ENCODE measurements at regions not wholly inside any gene's neighbourhood (a gene's known extent, or its start where the extent isn't known, plus 50 kb on each side); places are given as distances from the start of the nearest gene placed in this dataset.

DNA sequence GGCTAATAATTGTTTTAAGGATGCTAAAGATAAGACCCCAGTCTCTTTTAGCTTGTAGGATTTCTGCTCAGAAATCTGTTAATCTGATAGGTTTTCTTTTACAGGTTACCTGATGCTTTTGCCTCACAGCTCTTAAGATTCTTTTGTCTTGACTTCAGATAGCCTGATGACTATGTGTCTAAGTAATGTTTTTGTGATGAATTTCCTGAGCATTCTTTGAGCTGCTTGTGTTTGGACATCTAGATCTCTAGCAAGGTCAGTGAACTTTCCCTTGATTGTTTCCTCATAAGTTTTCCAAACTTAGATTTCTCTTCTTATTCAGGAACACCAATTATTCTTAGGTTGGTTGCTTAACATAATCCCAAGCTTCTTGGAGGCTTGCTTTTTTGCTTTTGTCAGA, 104.1 kb downstream of the ZNF518B start:
- H2AFZ ChIP-seq (ENCODE audit: low read depth, low read length): no peak overlapping the region
- H3K4me1 ChIP-seq (ENCODE audit: insufficient read depth, low read length): no peaks in the 10 kb centered on the region
- H3K36me3 ChIP-seq (ENCODE audit: insufficient read depth, low read length): no peaks in the 10 kb centered on the region
- H3K9me3 ChIP-seq (ENCODE audit: low read length): no peaks in the 10 kb centered on the region
- no peak overlapping the region for H3K4me3 ChIP-seq (ENCODE audit: low read length)
- H3K27me3 ChIP-seq (ENCODE audit: insufficient read depth, low read length): no peaks in the 10 kb centered on the region

DNA sequence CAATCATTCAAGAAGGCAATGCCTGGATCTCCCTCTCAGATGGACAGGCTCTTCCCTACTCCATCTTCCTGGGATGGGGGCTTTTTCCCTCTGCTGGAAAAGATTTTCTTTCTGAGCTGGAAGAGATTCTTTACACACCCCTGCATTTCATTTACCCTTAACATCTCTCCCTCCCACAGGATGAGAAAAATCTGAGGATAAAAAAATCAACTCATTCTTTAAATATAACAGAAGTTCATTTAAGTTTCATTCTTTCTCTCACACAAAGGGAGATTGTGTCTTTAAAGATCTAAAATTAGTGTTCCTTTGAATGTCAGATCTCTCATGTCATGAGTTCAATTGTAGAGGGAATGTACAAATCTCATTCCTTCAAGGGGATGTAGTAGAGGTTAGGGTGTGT, 109.0 kb downstream of the ZNF518B start:
- Histone ChIP-seq H3K9me3 (ENCODE audit: low read length) (no peaks in the 10 kb centered on the region), H3K4me3 (ENCODE audit: low read length) (no peak overlapping the region), H3K4me1 (ENCODE audit: insufficient read depth, low read length) (no peaks in the 10 kb centered on the region), H3K27me3 (ENCODE audit: insufficient read depth, low read length) (peaks cover 3% of the 10 kb centered on the region), H2AFZ (ENCODE audit: low read depth, low read length) (no peak overlapping the region), H3K36me3 (ENCODE audit: insufficient read depth, low read length) (no peaks in the 10 kb centered on the region)

DNA sequence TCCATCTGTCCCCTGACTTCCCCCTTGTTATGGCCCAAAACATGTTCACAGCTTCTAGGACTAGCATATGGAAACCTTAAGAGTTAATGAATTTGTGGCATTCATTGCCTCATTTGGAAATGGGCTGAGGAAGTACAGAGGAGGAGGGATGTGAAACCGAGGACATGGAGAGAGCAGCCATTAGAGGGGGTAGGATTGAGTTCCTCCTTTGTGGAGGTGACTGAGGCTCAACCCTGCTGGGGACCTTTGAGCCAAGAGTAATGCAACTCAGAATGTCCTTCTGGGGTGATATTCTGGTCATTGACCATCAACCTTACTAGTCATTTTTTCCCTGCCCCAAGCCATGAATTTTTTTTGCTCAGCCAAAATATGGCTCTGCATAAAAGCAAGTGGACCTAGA, 109.4 kb downstream of the ZNF518B start:
- H3K4me1 ChIP-seq (ENCODE audit: insufficient read depth, low read length): no peaks in the 10 kb centered on the region
- H3K4me3 ChIP-seq (ENCODE audit: low read length): no peak overlapping the region
- no peaks in the 10 kb centered on the region for H3K36me3 ChIP-seq (ENCODE audit: insufficient read depth, low read length)
- no peak overlapping the region for H2AFZ ChIP-seq (ENCODE audit: low read depth, low read length)
- H3K27me3 ChIP-seq (ENCODE audit: insufficient read depth, low read length): peaks cover 3% of the 10 kb centered on the region
- H3K9me3 ChIP-seq (ENCODE audit: low read length): no peaks in the 10 kb centered on the region

DNA sequence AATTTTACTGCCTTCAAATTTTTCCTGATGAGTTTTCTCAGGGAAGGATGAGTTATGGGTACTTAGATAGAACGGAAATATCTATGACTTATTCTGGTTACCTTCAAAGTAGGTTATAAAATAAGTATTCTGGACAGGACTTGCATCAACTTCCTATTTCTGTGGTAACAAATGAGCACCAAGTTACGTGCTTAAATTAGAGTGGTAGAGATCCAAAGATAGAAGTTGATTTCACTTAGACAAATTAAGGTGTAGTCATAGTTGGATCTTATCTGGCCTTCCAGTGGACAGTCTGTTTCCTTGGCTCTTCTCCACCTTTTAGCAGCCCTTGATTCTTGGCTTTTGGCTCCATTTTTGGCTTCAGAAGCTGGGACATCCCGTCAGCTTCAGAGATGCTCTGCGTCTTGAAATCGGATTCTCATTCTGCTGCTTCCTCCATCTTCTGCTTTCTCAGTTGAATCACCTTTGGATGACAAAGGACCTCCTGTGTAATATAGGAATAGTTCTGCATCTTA, 109.9 kb downstream of the ZNF518B start:
- H3K36me3 ChIP-seq (ENCODE audit: insufficient read depth, low read length): no peaks in the 10 kb centered on the region
- no peak overlapping the region for H2AFZ ChIP-seq (ENCODE audit: low read depth, low read length)
- no peaks in the 10 kb centered on the region for H3K4me1 ChIP-seq (ENCODE audit: insufficient read depth, low read length)

DNA sequence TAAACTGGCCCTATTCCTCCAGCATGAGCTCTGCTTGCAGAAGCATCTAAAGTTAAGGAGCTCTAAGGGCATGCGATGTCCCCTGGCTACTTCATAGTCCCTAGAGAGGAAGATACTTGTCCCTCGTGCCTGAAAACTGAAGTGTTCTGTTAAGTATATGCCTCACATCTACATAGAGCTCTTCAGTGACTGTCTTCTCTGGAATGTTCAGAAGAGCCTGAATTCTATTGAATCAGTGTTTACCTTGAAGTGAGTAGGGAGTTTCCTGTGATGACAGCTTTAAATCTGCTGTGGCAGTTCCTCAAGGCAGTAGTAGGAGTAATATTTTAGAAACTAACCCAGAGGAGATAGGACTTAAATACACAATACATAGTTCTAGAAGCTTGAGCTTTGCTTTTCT, 111.2 kb downstream of the ZNF518B start:
- Histone ChIP-seq H2AFZ (ENCODE audit: low read depth, low read length) (no peak overlapping the region), H3K4me3 (ENCODE audit: low read length) (no peak overlapping the region), H3K4me1 (ENCODE audit: insufficient read depth, low read length) (no peaks in the 10 kb centered on the region), H3K9me3 (ENCODE audit: low read length) (no peaks in the 10 kb centered on the region), H3K36me3 (ENCODE audit: insufficient read depth, low read length) (no peaks in the 10 kb centered on the region), H3K27me3 (ENCODE audit: insufficient read depth, low read length) (peaks cover 3% of the 10 kb centered on the region)

More for the DNA sequence above, 109.9 kb downstream of the ZNF518B start:
- Histone ChIP-seq H3K9me3 (ENCODE audit: low read length) (no peaks in the 10 kb centered on the region), H3K4me3 (ENCODE audit: low read length) (no peak overlapping the region), H3K27me3 (ENCODE audit: insufficient read depth, low read length) (peaks cover 3% of the 10 kb centered on the region)

DNA sequence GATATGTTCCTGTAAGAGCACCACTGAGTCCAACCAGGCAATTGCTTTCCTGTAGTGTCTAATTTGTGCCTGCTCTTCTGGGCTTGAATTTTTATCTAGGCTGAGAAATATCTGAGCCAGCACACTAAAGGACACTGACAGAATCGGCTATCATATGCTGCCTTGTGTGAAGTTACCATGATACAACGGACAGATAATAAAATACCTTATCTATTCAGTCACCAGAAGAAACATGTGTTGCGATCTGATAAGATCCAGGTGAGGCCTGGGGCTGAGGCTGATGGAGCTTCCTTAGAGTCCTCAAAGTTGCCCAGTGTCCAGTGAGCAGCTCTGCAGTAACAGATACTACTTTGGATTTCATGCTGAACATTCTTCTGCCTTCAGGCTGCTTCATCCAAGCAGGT, 111.8 kb downstream of the ZNF518B start:
- Histone ChIP-seq H3K4me3 (ENCODE audit: low read length) (no peak overlapping the region), H2AFZ (ENCODE audit: low read depth, low read length) (no peak overlapping the region), H3K9me3 (ENCODE audit: low read length) (no peaks in the 10 kb centered on the region), H3K4me1 (ENCODE audit: insufficient read depth, low read length) (no peaks in the 10 kb centered on the region), H3K36me3 (ENCODE audit: insufficient read depth, low read length) (no peaks in the 10 kb centered on the region), H3K27me3 (ENCODE audit: insufficient read depth, low read length) (peaks cover 3% of the 10 kb centered on the region)

DNA sequence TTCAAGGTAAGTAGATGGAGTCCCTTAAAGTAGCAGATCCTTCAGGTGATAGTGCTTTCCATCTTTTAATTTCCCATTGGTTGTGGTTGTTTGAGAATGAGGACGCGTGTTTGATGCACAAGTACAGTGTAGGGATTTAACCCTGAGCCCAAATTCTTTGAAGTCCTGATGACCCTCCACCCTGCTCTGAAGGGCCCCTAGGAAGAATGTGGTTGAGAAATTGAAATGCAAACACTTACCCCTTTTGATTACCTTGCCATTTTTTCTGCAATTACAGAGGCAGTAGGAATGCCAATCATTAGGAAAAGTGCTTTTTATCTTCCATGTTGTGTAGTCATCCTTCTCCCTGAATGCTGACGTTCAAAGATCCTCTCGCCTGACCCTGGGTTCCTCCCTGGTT, 112.4 kb downstream of the ZNF518B start:
- H2AFZ ChIP-seq (ENCODE audit: low read depth, low read length): no peak overlapping the region
- peaks cover 3% of the 10 kb centered on the region for H3K27me3 ChIP-seq (ENCODE audit: insufficient read depth, low read length)
- H3K4me1 ChIP-seq (ENCODE audit: insufficient read depth, low read length): no peaks in the 10 kb centered on the region
- H3K4me3 ChIP-seq (ENCODE audit: low read length): no peak overlapping the region
- no peaks in the 10 kb centered on the region for H3K9me3 ChIP-seq (ENCODE audit: low read length)
- no peaks in the 10 kb centered on the region for H3K36me3 ChIP-seq (ENCODE audit: insufficient read depth, low read length)

DNA sequence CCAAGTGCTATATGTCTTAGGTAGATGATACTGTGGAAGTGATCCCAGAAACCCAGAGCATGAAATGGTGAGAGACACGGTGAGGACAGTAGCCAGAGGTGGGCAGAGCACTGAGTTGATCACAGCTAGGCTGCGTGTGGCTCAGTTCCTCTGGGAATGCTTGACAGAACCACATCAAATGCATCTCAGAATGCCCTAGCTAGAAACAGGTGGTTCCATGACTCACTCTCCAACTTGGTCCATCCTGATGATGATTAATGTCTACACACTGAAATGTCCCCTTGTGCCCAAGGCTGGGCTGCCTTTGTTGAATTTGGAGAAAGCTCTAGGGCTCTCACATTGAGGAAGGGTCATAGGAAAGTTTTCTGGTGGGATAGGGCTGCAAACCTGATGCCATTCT, 113.6 kb downstream of the ZNF518B start:
- Histone ChIP-seq H3K9me3 (ENCODE audit: low read length) (no peaks in the 10 kb centered on the region), H3K4me3 (ENCODE audit: low read length) (no peak overlapping the region), H3K27me3 (ENCODE audit: insufficient read depth, low read length) (peaks cover 3% of the 10 kb centered on the region), H2AFZ (ENCODE audit: low read depth, low read length) (no peak overlapping the region), H3K4me1 (ENCODE audit: insufficient read depth, low read length) (no peaks in the 10 kb centered on the region), H3K36me3 (ENCODE audit: insufficient read depth, low read length) (no peaks in the 10 kb centered on the region)

DNA sequence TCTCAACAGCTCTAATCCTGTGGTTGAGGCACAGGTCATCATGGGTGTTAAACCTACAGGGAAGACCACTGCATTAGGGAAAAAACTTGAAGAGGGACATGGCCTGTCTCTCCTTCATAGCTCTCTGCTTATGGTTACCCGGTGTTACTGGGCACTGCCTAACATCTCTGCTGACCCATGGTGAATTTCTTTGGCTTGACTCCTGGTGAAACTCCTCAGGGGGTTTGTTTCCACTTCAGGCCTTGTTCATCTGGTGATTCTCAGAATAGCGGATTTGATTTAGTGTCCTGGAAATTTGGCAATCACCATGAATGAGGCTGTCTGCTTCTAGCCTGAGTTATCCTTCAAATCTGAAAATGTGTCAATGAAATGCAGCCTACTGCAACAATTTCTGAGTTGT, 114.4 kb downstream of the ZNF518B start:
- Histone ChIP-seq H3K4me3 (ENCODE audit: low read length) (no peak overlapping the region), H3K9me3 (ENCODE audit: low read length) (no peaks in the 10 kb centered on the region), H3K27me3 (ENCODE audit: insufficient read depth, low read length) (peaks cover 3% of the 10 kb centered on the region), H2AFZ (ENCODE audit: low read depth, low read length) (no peak overlapping the region), H3K4me1 (ENCODE audit: insufficient read depth, low read length) (no peaks in the 10 kb centered on the region), H3K36me3 (ENCODE audit: insufficient read depth, low read length) (no peaks in the 10 kb centered on the region)

DNA sequence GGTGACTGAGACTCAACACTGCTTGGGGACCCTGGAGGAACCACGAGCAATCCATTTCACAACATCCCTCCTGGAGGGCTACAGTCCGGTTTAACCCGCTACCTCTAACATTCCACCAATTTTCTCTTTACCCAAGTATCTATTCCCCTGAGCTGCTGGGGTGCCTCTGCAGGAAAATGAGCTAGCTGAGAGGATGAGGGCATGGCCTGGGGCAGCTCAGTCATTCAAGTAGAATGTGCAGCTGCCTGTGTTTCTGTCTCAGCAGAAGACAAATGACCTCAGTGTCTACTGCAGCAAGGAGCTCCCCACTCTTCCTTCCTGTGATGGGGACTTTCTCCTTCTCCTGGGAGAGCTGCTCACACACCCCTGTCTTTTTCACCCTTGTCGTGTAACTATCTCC, 120.8 kb downstream of the ZNF518B start:
- Histone ChIP-seq H3K9me3 (ENCODE audit: low read length) (no peaks in the 10 kb centered on the region), H2AFZ (ENCODE audit: low read depth, low read length) (no peak overlapping the region), H3K4me3 (ENCODE audit: low read length) (no peak overlapping the region), H3K4me1 (ENCODE audit: insufficient read depth, low read length) (no peaks in the 10 kb centered on the region), H3K36me3 (ENCODE audit: insufficient read depth, low read length) (no peaks in the 10 kb centered on the region), H3K27me3 (ENCODE audit: insufficient read depth, low read length) (peaks cover 5% of the 10 kb centered on the region)

DNA sequence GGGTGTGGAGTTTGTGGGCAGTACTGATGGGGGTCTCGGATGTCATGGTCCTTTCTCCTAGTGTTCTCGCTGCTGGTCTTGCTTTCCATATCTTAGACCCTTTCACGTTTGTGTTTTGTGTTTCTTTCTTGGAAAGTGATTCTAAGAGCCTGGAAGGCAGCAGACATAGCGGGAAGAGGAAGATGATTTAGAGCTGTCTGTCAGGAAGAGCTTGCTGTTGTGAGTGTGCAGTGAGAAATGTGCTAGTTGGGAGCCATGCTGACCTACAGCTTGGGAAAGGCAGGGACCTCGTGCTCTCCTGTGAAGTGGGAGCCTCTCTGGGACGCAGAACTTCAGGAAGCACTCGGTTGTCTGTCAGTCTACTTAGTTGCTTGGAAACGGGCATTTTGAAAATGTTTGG, 122.2 kb downstream of the ZNF518B start:
- H3K36me3 ChIP-seq (ENCODE audit: insufficient read depth, low read length): no peaks in the 10 kb centered on the region

DNA sequence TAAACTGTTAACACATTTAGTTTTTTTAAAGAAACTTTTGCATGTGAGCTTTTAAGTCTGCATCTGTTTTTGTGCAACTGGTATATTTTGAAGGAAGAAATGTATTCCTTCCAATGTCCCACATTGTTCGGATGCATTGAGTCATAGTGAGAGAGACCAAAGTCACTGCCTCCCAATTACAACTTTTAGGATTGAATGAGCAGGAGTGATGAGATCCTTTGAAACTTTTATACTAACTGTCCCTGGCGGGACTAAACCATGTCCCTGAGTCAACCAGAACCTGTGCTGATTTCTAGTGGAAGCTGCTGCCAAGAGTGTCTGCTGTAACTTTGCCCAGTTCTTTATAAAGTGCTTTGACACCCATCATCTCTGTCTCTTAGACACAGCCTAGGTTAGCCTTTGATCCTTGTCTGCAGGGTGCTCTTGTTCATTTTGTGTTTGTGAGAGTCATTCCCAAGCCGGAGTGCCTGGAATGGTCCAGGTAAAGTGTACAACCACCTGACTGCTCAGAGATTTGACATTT, 122.7 kb downstream of the ZNF518B start:
- H3K4me1 ChIP-seq (ENCODE audit: insufficient read depth, low read length): no peaks in the 10 kb centered on the region
- no peaks in the 10 kb centered on the region for H3K9me3 ChIP-seq (ENCODE audit: low read length)
- peaks cover 5% of the 10 kb centered on the region for H3K27me3 ChIP-seq (ENCODE audit: insufficient read depth, low read length)
- H3K4me3 ChIP-seq (ENCODE audit: low read length): no peak overlapping the region
- no peak overlapping the region for H2AFZ ChIP-seq (ENCODE audit: low read depth, low read length)
- H3K36me3 ChIP-seq (ENCODE audit: insufficient read depth, low read length): no peaks in the 10 kb centered on the region

More for the DNA sequence above, 122.2 kb downstream of the ZNF518B start:
- Histone ChIP-seq H3K4me1 (ENCODE audit: insufficient read depth, low read length) (no peaks in the 10 kb centered on the region), H3K27me3 (ENCODE audit: insufficient read depth, low read length) (peaks cover 5% of the 10 kb centered on the region), H3K9me3 (ENCODE audit: low read length) (no peaks in the 10 kb centered on the region), H3K4me3 (ENCODE audit: low read length) (no peak overlapping the region), H2AFZ (ENCODE audit: low read depth, low read length) (no peak overlapping the region)

DNA sequence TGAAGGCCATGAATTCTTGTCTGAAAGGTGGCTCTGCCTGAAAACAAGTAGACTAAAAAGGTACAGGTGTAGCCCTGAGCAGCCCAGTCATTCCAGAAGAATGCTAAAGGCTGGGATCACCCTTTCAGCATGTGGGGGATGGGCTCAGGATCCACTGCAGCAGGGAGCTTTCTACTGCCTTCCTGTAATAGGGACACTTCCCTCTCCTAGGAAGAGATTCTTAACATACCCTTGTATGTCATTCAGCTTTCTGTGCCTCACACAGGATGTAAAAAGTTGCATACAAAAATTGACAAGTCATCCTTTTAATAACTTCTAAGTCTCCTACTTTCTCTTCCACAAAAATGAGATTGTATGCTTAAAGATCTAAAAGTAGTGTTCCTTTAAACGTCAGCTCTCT, 123.3 kb downstream of the ZNF518B start:
- no peaks in the 10 kb centered on the region for H3K36me3 ChIP-seq (ENCODE audit: insufficient read depth, low read length)
- H3K4me3 ChIP-seq (ENCODE audit: low read length): no peak overlapping the region
- H3K27me3 ChIP-seq (ENCODE audit: insufficient read depth, low read length): peaks cover 5% of the 10 kb centered on the region
- H3K9me3 ChIP-seq (ENCODE audit: low read length): no peaks in the 10 kb centered on the region
- no peak overlapping the region for H2AFZ ChIP-seq (ENCODE audit: low read depth, low read length)
- H3K4me1 ChIP-seq (ENCODE audit: insufficient read depth, low read length): no peaks in the 10 kb centered on the region

DNA sequence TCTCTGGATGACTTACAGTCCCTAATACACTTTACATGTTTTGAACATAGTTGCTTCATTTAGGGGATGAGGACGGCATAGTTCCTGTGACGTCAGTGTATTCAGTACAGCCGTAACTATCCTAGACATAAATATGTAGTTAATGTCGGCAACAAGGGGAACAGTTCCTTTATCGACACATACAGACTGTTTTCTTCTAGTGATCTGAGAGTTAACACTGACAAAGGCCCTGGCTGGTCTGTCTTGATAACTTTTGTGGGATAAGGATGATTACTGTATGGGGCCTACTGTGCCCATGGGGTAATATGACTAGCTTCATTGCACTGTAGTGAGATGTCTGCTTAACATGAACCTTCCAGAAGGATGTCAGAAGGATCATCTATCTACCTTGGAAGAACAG, 131.2 kb downstream of the ZNF518B start:
- Histone ChIP-seq H3K36me3 (ENCODE audit: insufficient read depth, low read length) (no peaks in the 10 kb centered on the region), H3K9me3 (ENCODE audit: low read length) (no peaks in the 10 kb centered on the region), H3K27me3 (ENCODE audit: insufficient read depth, low read length) (no peaks in the 10 kb centered on the region), H3K4me3 (ENCODE audit: low read length) (no peak overlapping the region), H2AFZ (ENCODE audit: low read depth, low read length) (no peak overlapping the region), H3K4me1 (ENCODE audit: insufficient read depth, low read length) (no peaks in the 10 kb centered on the region)
